Frontal cortex (tissue), 3 donors: ENCODE measurements at regions not wholly inside any gene's neighbourhood (a gene's known extent, or its start where the extent isn't known, plus 50 kb on each side); places are given as distances from the start of the nearest gene placed in this dataset.
A peak's percentile ranks its signal among the peaks of the same experiment; 100 is the strongest.

Experiments used
- DNase-seq, 2 donors: peaks; one replicate each; pipeline ENCODE4 v3.0.0; 2012; ENCODE audit warnings: low spot score in 2 of 2
- FAIRE-seq: peaks from 2 replicates; lab custom pipeline; 2012; peaks lifted over from hg19 to GRCh38; lab: Jason Lieb, UNC
- donor health status: control.
- donor health status: control.
- donor health status: control.

DNA sequence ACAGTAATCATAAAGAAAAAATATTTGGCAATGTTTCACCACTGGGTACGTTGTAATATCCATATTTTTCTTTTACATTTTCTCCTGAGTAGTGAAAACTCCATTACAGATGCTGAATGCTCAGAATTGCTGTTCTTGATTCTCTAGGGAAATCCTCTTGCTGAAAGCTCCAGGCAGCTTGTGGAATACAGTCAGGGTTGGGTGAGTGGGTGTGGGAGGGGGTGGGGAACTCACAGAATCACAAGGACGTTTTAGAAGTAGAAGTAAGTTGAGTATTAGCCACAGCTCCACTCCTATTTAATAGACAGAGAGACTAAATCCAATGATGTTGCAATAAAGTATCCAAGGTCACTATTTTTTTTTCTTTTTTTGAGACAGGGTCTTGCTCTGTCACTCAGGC lies 1270.9 kb downstream of the TYW1 start:
- FAIRE-seq, result no peak
- DNase-seq, result no peak

- FAIRE-seq (no peak), DNase-seq (peak in 1 of 2 donors; percentile 22)
Observed at GRCh38 chr7:68269405-68269804, 1272.8 kb downstream of the TYW1 start.

GRCh38 chr7:68272507-68272906 lies 1275.9 kb downstream of the TYW1 start:
- FAIRE-seq, result no peak
- DNase-seq, result no peak

DNA sequence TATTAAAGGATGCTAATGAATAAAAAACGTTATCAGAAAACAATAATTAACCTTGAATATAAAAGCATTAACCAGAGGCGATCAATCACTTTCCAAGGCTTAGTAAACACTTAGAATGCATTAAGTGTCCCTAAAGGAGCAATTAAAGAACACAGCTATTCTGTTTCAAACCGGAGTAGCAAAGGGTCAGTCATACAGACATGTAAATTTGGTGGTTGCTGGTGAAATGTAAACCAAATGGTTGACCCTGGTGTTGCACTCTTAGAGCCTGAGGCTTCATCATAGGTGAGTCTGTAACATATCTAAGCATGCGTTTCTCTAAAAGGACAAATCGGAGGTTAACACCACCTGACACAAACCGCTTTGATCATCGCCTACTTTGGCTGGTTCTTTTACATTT lies 1280.1 kb downstream of the TYW1 start:
- FAIRE-seq, result no peak
- no peak for DNase-seq

- DNase-seq, result no peak
Observed at GRCh38 chr7:68279827-68280400, 1283.3 kb downstream of the TYW1 start.

DNA sequence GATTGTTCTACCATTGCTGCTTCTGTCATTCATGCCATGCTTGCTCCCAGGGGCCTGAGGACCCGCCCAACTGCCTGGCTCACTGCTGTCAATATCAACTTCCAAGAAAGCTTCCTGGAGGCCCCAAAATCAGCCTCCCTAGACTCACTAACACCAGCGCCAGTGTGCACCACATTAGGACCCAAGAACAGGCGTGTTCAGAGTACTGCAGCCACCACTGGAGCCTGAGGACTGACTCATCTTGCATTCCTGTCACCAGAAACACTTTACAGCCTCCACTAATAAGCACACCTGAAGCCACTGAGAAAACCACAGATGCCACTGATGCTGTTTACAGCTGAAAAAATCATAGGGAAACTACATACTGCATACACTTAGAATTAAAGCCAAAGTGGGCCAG lies 1284.3 kb downstream of the TYW1 start:
- no peak for FAIRE-seq
- DNase-seq, result no peak

More at GRCh38 chr7:68279827-68280400, 1283.3 kb downstream of the TYW1 start:
- no peak for FAIRE-seq

GRCh38 chr7:68288144-68288593 lies 1291.5 kb downstream of the TYW1 start:
- DNase-seq (no peak), FAIRE-seq (no peak)

GRCh38 chr7:68291710-68292109 lies 1295.1 kb downstream of the TYW1 start:
- no peak for DNase-seq
- no peak for FAIRE-seq

- no peak for FAIRE-seq
- DNase-seq, result no peak
Observed at GRCh38 chr7:68295386-68295785, 1298.8 kb downstream of the TYW1 start.

DNA sequence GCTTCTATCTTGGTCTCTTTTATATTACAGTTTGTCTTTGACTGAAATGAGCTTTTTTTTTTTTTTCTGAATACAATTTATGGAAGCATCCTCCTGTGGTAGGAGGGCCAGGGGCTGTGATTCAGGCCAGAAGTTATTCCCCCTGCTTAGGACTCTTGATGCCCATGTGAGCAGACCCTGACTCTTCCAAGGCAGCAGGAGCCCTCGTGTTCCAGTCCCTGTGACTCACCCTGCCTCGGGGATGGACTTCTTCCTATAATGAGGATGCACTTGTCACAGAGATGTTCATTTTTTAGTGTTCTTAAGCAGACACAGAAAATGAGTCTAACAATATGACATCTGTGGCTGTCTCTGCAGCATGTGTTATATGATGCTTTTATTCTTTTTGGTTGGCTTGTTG lies 1293.7 kb upstream of the AUTS2 start:
- FAIRE-seq (no peak), DNase-seq (no peak)

DNA sequence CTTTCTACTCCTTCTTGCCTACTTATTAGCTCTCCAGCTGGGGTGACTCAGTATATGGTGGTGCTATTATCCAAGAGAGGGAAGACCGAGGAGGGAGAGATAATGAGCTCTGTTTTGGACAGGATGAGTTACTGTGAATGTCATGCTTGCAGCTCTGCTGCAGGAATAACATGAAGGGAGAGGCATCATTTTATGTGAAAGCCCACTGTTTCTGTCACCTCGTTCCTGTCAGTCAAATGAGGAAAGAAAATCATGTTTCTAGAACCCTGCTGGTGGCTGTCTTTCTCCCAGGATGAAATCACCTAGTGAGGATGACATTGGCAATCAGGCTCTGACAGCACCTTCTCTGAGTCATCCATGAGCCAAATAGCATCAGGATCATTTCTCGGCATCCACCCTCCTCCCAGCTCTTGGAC lies 1291.6 kb upstream of the AUTS2 start:
- DNase-seq (no peak), FAIRE-seq (no peak)

GRCh38 chr7:68309271-68309670 lies 1289.0 kb upstream of the AUTS2 start:
- DNase-seq, result no peak
- no peak for FAIRE-seq

GRCh38 chr7:68309806-68310205 lies 1288.5 kb upstream of the AUTS2 start:
- FAIRE-seq (no peak), DNase-seq (no peak)

DNA sequence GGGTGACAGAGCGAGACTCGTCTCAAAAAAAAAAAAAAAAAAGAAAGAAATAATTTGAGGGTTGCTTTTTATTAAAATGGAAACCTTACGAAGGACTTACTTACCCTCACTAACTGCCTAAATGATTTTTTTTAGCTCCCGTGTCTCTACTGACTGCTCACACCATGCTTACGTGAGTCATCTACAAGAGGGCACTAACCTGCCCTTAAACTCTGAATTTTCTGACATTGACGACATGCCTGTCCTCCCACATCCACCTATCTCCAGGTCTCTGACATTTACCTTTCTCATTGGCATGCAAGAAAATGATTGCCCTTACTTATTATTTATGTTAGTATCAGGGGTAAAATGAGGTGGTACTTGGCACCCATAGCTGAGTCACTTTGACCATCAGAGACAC lies 1286.3 kb upstream of the AUTS2 start:
- FAIRE-seq (no peak), DNase-seq (no peak)

- no peak for FAIRE-seq
- DNase-seq, result no peak
Observed at GRCh38 chr7:68313806-68314205, 1284.5 kb upstream of the AUTS2 start.

GRCh38 chr7:68314208-68314607 lies 1284.1 kb upstream of the AUTS2 start:
- FAIRE-seq (no peak), DNase-seq (no peak)

DNA sequence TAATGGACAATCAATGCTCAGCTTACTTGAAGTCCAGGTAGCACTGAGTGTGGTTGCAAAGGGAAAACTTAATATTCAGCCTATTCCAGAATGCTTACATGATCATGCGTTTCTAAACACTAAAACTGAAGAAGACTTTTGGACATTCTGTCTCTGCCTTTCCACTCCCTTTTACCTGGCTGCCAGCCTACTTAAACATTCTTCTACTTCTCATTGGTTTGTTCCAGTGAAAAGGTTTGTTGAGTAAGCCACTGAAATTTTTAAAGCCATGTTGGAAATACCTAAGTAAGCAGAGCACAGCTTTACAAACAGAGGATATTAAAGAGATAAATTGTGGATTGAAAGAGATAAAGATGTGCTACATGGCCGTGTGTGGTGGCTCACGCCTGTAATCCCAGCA lies 1280.8 kb upstream of the AUTS2 start:
- no peak for FAIRE-seq
- DNase-seq, result no peak

GRCh38 chr7:68319061-68319460 lies 1279.2 kb upstream of the AUTS2 start:
- no peak for FAIRE-seq

DNA sequence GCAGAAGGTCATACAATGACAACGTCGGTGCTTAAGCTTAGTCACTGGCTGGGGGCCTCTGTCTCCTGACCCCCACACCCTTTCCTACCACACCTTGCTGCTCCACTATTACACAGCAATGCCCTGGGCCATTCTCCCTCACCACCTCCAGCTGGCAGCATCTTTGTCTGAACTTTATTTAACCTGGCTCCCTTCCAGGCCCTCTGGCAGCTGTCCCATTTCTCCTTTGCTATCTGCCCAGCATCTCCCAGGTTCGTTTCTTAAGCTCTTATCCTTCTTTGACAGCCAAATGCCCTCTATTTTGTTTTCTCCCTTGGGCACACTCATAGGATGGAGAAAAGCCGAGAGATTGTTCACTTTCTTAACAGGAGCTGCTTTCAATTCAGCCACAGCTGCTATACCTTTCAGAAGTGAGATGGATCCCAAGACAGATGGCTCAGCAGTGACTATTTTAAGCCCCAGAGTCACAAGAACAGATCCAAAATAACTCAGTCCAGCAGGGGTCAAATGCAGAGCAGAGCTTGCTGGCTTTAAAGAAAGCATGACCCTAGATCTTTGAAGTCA lies 1277.1 kb upstream of the AUTS2 start:
- DNase-seq (peak in 1 of 2 donors; percentile 7), FAIRE-seq (no peak)

More at GRCh38 chr7:68319061-68319460, 1279.2 kb upstream of the AUTS2 start:
- DNase-seq, result no peak

DNA sequence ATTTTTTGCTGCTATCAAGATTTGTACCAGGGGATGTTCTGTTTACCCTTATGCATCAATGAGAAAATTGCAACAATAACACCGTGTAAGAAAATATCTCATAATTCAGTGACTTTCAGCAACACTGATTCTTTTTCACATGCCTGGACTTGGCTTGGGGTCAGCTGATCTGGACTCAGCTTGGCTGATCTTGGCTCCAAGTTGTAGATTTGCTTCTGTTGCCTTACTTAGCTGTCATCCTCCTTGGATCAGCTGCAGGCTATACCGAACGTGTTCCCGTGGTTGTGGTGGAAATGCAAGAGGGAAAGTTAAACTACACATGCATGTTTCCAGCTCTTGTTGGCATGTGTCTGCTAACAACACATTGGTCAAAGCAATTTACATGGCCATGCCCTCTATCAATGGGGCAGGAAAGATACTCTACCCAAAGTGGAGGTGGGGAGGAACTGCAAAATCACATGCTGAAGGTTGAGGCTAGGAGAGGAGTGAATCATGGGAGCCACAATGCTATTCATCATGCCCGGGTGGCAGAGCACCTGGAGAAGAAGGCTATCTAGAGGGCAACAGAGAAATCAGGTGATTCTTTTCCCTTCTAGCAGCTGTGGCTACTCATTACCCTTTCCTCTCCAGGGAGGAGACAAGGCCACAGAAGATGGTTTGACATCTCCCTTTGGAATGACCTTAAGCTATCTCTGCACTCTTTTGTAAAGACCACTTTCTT lies 1276.3 kb upstream of the AUTS2 start:
- DNase-seq, result no peak
- no peak for FAIRE-seq

DNA sequence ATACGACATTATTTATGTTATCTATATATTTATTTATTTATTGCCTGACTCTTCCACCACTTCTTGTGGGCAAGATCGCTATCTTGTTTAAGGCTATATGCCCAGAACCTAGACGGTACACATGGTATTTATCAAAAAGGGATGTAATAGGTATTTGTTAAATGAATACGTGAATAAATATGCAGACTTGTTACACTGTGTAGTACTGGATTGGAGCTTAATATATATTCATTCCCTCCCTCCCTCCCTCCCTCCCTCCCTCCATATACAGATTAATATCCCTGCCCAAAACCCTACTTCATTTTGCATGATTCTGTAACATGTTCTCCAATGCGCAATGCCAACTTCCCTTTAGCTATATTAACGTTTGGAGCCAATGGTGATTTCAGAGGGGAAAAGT lies 1273.7 kb upstream of the AUTS2 start:
- DNase-seq (no peak), FAIRE-seq (no peak)
